ENCODE measurements at regions not wholly inside any gene's neighbourhood (a gene's known extent, or its start where the extent isn't known, plus 50 kb on each side); places are given as distances from the start of the nearest gene placed in this dataset.

GRCh38 chr3:24773798-24774197 is 279.1 kb upstream of the THRB start:
- peak; percentile 41 for DNase-seq

GRCh38 chr3:24780991-24781390 is 286.3 kb upstream of the THRB start:
- DNase-seq = no peak

- no peak for DNase-seq
Observed at GRCh38 chr3:24781454-24781853, 286.8 kb upstream of the THRB start.

- DNase-seq = peak; percentile 7
Observed at GRCh38 chr3:24793896-24794295, 299.2 kb upstream of the THRB start.

GRCh38 chr3:24802614-24803013 is 308.0 kb upstream of the THRB start:
- DNase-seq = no peak

GRCh38 chr3:24804095-24804494 is 309.4 kb upstream of the THRB start:
- DNase-seq = no peak

GRCh38 chr3:24810881-24811280 is 316.2 kb upstream of the THRB start:
- no peak for DNase-seq

- no peak for DNase-seq
Observed at GRCh38 chr3:24812116-24812515, 317.5 kb upstream of the THRB start.

- no peak for DNase-seq
Observed at GRCh38 chr3:24818055-24818454, 323.4 kb upstream of the THRB start.

GRCh38 chr3:24828011-24828410 is 333.4 kb upstream of the THRB start:
- no peak for DNase-seq

GRCh38 chr3:24828551-24828950 is 333.9 kb upstream of the THRB start:
- peak; percentile 61 for DNase-seq

GRCh38 chr3:24829011-24829581 is 334.4 kb upstream of the THRB start:
- DNase-seq = peak; percentile 36

GRCh38 chr3:24829629-24830229 is 335.1 kb upstream of the THRB start:
- no peak for DNase-seq

- no peak for DNase-seq
Observed at GRCh38 chr3:24830230-24831152, 335.8 kb upstream of the THRB start.

- no peak for DNase-seq
Observed at GRCh38 chr3:24831221-24831620, 336.6 kb upstream of the THRB start.

- DNase-seq = no peak
Observed at GRCh38 chr3:24832891-24833290, 338.2 kb upstream of the THRB start.

- no peak for DNase-seq
Observed at GRCh38 chr3:24834442-24834841, 339.8 kb upstream of the THRB start.

- DNase-seq = no peak
Observed at GRCh38 chr3:24835510-24835909, 340.9 kb upstream of the THRB start.

GRCh38 chr3:24837601-24838000 is 343.0 kb upstream of the THRB start:
- no peak for DNase-seq

GRCh38 chr3:24838533-24838932 is 343.9 kb upstream of the THRB start:
- DNase-seq = no peak

GRCh38 chr3:24843955-24844354 is 349.3 kb upstream of the THRB start:
- no peak for DNase-seq

- no peak for DNase-seq
Observed at GRCh38 chr3:24845524-24846155, 351.0 kb upstream of the THRB start.

GRCh38 chr3:24846286-24846860 is 351.7 kb upstream of the THRB start:
- DNase-seq = no peak

Data from NCI-H1092 (cell line).